Liver (tissue), 8 donors: ENCODE measurements at regions not wholly inside any gene's neighbourhood (a gene's known extent, or its start where the extent isn't known, plus 50 kb on each side); places are given as distances from the start of the nearest gene placed in this dataset.

ENCODE experiments used
- DNase-seq: peaks from one replicate; pipeline ENCODE4 v3.0.0-alpha.2; 2017; ENCODE audit warnings: low spot score
- H3K27ac ChIP-seq, 2 donors: one replicate each; pipeline ENCODE4 v1.7.0; 2013; ENCODE audit warnings: inconsistent platforms in 2 of 2, low read length in 2 of 2, control low read depth in 1 of 2, low read depth in 1 of 2, mild to moderate bottlenecking in 1 of 2
- H3K27me3 ChIP-seq, 4 donors: one replicate each; pipeline versions ENCODE4 v1.6.1 to v1.7.0; 2013; ENCODE audit warnings: low read length in 3 of 4, inconsistent platforms in 1 of 4, mild to moderate bottlenecking in 1 of 4, moderate library complexity in 1 of 4; ENCODE audit not compliant: control insufficient read depth in 4 of 4, insufficient read depth in 4 of 4
- H3K36me3 ChIP-seq, 4 donors: one replicate each; pipeline versions ENCODE4 v1.6.1 to v1.7.0; 2013; ENCODE audit warnings: low read length in 3 of 4, mild to moderate bottlenecking in 3 of 4, low read depth in 1 of 4, moderate library complexity in 1 of 4; ENCODE audit not compliant: control insufficient read depth in 4 of 4, insufficient read depth in 3 of 4
- H3K4me1 ChIP-seq, 4 donors: one replicate each; pipeline versions ENCODE4 v1.6.1 to v1.7.0; 2013; ENCODE audit warnings: low read length in 3 of 4, mild to moderate bottlenecking in 3 of 4, moderate library complexity in 1 of 4; ENCODE audit not compliant: control insufficient read depth in 4 of 4, insufficient read depth in 4 of 4
- H3K4me3 ChIP-seq, 3 donors: one replicate each; pipeline versions ENCODE4 v1.6.1 to v1.7.0; 2013; ENCODE audit warnings: low read length in 3 of 3, control low read depth in 1 of 3, low read depth in 1 of 3, mild to moderate bottlenecking in 1 of 3
- H3K9ac ChIP-seq, 2 donors: one replicate each; pipeline ENCODE4 v1.7.0; 2013; ENCODE audit warnings: low read length in 2 of 2, mild to moderate bottlenecking in 2 of 2, moderate library complexity in 2 of 2, control low read depth in 1 of 2, low read depth in 1 of 2
- H3K9me3 ChIP-seq, 4 donors: one replicate each; pipeline versions ENCODE4 v1.6.1 to v1.7.0; 2013; ENCODE audit warnings: low read length in 3 of 4; ENCODE audit not compliant: control insufficient read depth in 4 of 4
- ATF3 ChIP-seq: IDR thresholded peaks from 2 replicates; pipeline ENCODE4 v1.6.1; 2016; ENCODE audit warnings: antibody characterized with exemption
- CTCF ChIP-seq: fragments of 150-350 bp; IDR thresholded peaks from 2 replicates; pipeline ENCODE4 v1.5.1; 2017; ENCODE audit warnings: improper control_type of control experiment, low read depth, low read length; ENCODE audit not compliant: missing input control
- EGR1 ChIP-seq, 2 donors: IDR thresholded peaks; 2 replicates each; pipeline ENCODE4 v1.6.1; 2016 to 2018; ENCODE audit warnings: antibody characterized with exemption in 2 of 2, low read depth in 2 of 2
- FOXA1 ChIP-seq: IDR thresholded peaks from 2 replicates; pipeline ENCODE4 v1.6.1; 2016; ENCODE audit warnings: antibody characterized with exemption
- FOXA2 ChIP-seq: IDR thresholded peaks from 2 replicates; pipeline ENCODE4 v1.6.1; 2016; ENCODE audit warnings: antibody characterized with exemption
- GABPA ChIP-seq, 2 donors: IDR thresholded peaks in 1 of 2; conservative IDR thresholded peaks in 1 of 2; 2 replicates each; pipeline ENCODE4 v1.6.1; 2016; ENCODE audit warnings: antibody characterized with exemption in 2 of 2, mild to moderate bottlenecking in 1 of 2, moderate library complexity in 1 of 2
- HNF4A ChIP-seq, 2 donors: conservative IDR thresholded peaks; 2 replicates each; pipeline ENCODE4 v1.6.1; 2016; ENCODE audit warnings: antibody characterized with exemption in 2 of 2, mild to moderate bottlenecking in 2 of 2
- JUND ChIP-seq, 2 donors: IDR thresholded peaks; 2 replicates each; pipeline ENCODE4 v1.6.1; 2016; ENCODE audit warnings: antibody characterized with exemption in 2 of 2
- NR2F2 ChIP-seq: IDR thresholded peaks from 2 replicates; pipeline ENCODE4 v1.6.1; 2016; ENCODE audit warnings: antibody characterized with exemption
- RAD21 ChIP-seq, 2 donors: IDR thresholded peaks; 2 replicates each; pipeline ENCODE4 v1.6.1; 2016; ENCODE audit warnings: antibody characterized with exemption in 2 of 2, mild to moderate bottlenecking in 2 of 2
- SP1 ChIP-seq: IDR thresholded peaks from 2 replicates; pipeline ENCODE4 v1.6.1; 2018; ENCODE audit warnings: antibody characterized with exemption, mild to moderate bottlenecking
- YY1 ChIP-seq: IDR thresholded peaks from 2 replicates; pipeline ENCODE4 v1.6.1; 2016; ENCODE audit warnings: antibody characterized with exemption, mild to moderate bottlenecking
- ZBTB33 ChIP-seq: IDR thresholded peaks from 2 replicates; pipeline ENCODE4 v1.6.1; 2016; ENCODE audit warnings: antibody characterized with exemption
- WGBS: extraction: QIAGEN DNeasy Blood & Tissue Kit; methylation state at CpG from one replicate; pipeline ENCODE4 v1.1.7; 2013; 5-methylcytosine and 5-hydroxymethylcytosine counted together
- donor health status: healthy.
- donor health status: healthy.
- donor health status: healthy.
- donor health status: healthy.
- donor health status: healthy.

- TF ChIP-seq RAD21 (IDR thresholded peaks at IDR 0.05) (no peak), SP1 (no peak), FOXA2 (no peak), NR2F2 (no peak)
- 43% methylated on average over 3 of the region's 3 CpGs for WGBS
- Histone ChIP-seq H3K27me3 (no peaks in the 10 kb centered on the region), H3K4me3 (no peak overlapping the region), H3K9ac (no peak overlapping the region), H3K4me1 (no peaks in the 10 kb centered on the region), H3K36me3 (no peaks in the 10 kb centered on the region), H3K9me3 (no peaks in the 10 kb centered on the region), H3K27ac (no peak overlapping the region)
- DNase-seq: no peak
Measured at GRCh38 chr3:64813326-64813725, 125.5 kb upstream of the ADAMTS9 start.

GRCh38 chr3:64809086-64809485 lies 121.3 kb upstream of the ADAMTS9 start:
- Histone ChIP-seq H3K4me1 (peaks cover 0 to 5% (median 0%) of the 10 kb centered on the region in 4 donors), H3K27me3 (no peaks in the 10 kb centered on the region), H3K27ac (no peak overlapping the region), H3K36me3 (no peaks in the 10 kb centered on the region), H3K9ac (no peak overlapping the region), H3K9me3 (no peaks in the 10 kb centered on the region), H3K4me3 (no peak overlapping the region)
- DNase-seq: no peak
- 78% methylated on average over 2 of the region's 2 CpGs for WGBS
- TF ChIP-seq GABPA (IDR thresholded peaks at IDR 0.05 in 1 of 2, conservative IDR thresholded peaks at IDR 0.05 in 1 of 2) (no peak), FOXA1 (no peak), HNF4A (conservative IDR thresholded peaks at IDR 0.05) (no peak), JUND (IDR thresholded peaks at IDR 0.05) (no peak), YY1 (no peak), FOXA2 (no peak), CTCF (no peak), ZBTB33 (no peak), ATF3 (no peak), EGR1 (IDR thresholded peaks at IDR 0.05; ENCODE audit: low read depth in 2 of 2) (no peak)

- Histone ChIP-seq H3K9ac (no peak overlapping the region), H3K27ac (no peak overlapping the region), H3K27me3 (no peaks in the 10 kb centered on the region), H3K9me3 (no peaks in the 10 kb centered on the region), H3K36me3 (no peaks in the 10 kb centered on the region), H3K4me1 (peaks cover 0 to 5% (median 0%) of the 10 kb centered on the region in 4 donors), H3K4me3 (no peak overlapping the region)
- DNase-seq: no peak
- TF ChIP-seq CTCF: no peak
- TF ChIP-seq SP1: no peak
- TF ChIP-seq GABPA (IDR thresholded peaks at IDR 0.05 in 1 of 2, conservative IDR thresholded peaks at IDR 0.05 in 1 of 2): no peak
Measured at GRCh38 chr3:64808061-64808460, 120.3 kb upstream of the ADAMTS9 start.
